HUES64 (cell line): ENCODE measurements at regions not wholly inside any gene's neighbourhood (a gene's known extent, or its start where the extent isn't known, plus 50 kb on each side); places are given as distances from the start of the nearest gene placed in this dataset.
"Not testable (repeated sequence)": the region's sequence is repeated elsewhere in the genome, so short reads cannot be mapped to it uniquely, and the experiment has no call there.

Experiments
- H3K27ac ChIP-seq: 2 replicates; pipeline ENCODE4 v1.7.0; 2013; ENCODE audit warnings: low read depth, low read length, inconsistent platforms
- H3K27me3 ChIP-seq: 2 replicates; pipeline ENCODE4 v1.6.1; 2013; ENCODE audit warnings: mild to moderate bottlenecking, low read length; ENCODE audit not compliant: insufficient read depth
- H3K36me3 ChIP-seq: 2 replicates; pipeline ENCODE4 v1.6.1; 2013; ENCODE audit warnings: mild to moderate bottlenecking, low read length; ENCODE audit not compliant: insufficient read depth
- H3K4me1 ChIP-seq: 2 replicates; pipeline ENCODE4 v1.6.1; 2013; ENCODE audit warnings: mild to moderate bottlenecking, low read length, moderate library complexity; ENCODE audit not compliant: insufficient read depth
- H3K4me3 ChIP-seq: 2 replicates; pipeline ENCODE4 v1.5.1; 2013; ENCODE audit warnings: mild to moderate bottlenecking, low read length, moderate library complexity
- H3K9ac ChIP-seq: 2 replicates; pipeline ENCODE4 v1.6.1; 2013; ENCODE audit warnings: mild to moderate bottlenecking, low read depth, low read length
- H3K9me3 ChIP-seq: 2 replicates; pipeline ENCODE4 v1.6.1; 2013; ENCODE audit warnings: low read depth, low read length; ENCODE audit not compliant: insufficient read depth
- WGBS: fragments of 150-250, 120-280 bp; methylation state at CpG from one replicate; pipeline ENCODE4 v1.1.7; 2013; ENCODE audit warnings: missing lambda C conversion rate; 5-methylcytosine and 5-hydroxymethylcytosine counted together

DNA sequence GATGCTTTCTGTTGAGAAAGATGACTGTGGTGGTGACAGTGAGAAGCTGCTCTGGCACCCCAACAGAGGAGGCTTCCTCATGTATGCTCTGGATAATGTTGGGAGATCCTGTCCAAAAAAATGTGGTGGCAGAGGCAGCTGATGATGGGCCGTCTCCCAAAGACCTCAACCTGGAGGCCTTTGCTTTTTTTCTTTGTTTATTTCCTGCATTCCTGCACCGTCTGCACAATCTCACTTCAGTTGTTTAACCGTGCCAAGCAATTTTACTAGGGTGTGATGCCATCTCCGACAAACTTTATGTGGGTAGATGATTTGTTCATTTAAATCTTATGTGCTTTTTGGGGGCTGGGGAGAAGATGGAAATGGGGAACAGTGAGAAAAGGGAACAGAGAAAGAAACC, 62.2 kb upstream of the IGFBP5 start:
- no peak overlapping the region for H3K27ac ChIP-seq
- H3K9ac ChIP-seq = no peak overlapping the region
- WGBS = 94% methylated on average over 4 of the region's 4 CpGs

GRCh38 chr2:216756435-216756834, 61.1 kb upstream of the IGFBP5 start:
- no peaks in the 10 kb centered on the region for H3K36me3 ChIP-seq
- H3K9ac ChIP-seq = no peak overlapping the region
- no peaks in the 10 kb centered on the region for H3K27me3 ChIP-seq
- no peak overlapping the region for H3K27ac ChIP-seq
- WGBS = 96% methylated on average over 2 of the region's 2 CpGs
- no peaks in the 10 kb centered on the region for H3K4me1 ChIP-seq
- no peaks in the 10 kb centered on the region for H3K9me3 ChIP-seq
- H3K4me3 ChIP-seq = no peak overlapping the region

More for the DNA sequence above, 62.2 kb upstream of the IGFBP5 start:
- Histone ChIP-seq H3K36me3 (no peaks in the 10 kb centered on the region), H3K9me3 (no peaks in the 10 kb centered on the region), H3K4me3 (no peak overlapping the region), H3K4me1 (no peaks in the 10 kb centered on the region), H3K27me3 (no peaks in the 10 kb centered on the region)

- Histone ChIP-seq H3K4me1 (no peaks in the 10 kb centered on the region), H3K9me3 (no peaks in the 10 kb centered on the region), H3K27me3 (no peaks in the 10 kb centered on the region), H3K36me3 (no peaks in the 10 kb centered on the region), H3K27ac (no peak overlapping the region), H3K9ac (no peak overlapping the region), H3K4me3 (no peak overlapping the region)
- WGBS = 86% methylated on average over 6 of the region's 7 CpGs
Measured at GRCh38 chr2:216754812-216755211, 59.5 kb upstream of the IGFBP5 start.

GRCh38 chr2:216754336-216754735, 59.0 kb upstream of the IGFBP5 start:
- Histone ChIP-seq H3K4me1 (no peaks in the 10 kb centered on the region), H3K27ac (no peak overlapping the region), H3K27me3 (no peaks in the 10 kb centered on the region), H3K36me3 (no peaks in the 10 kb centered on the region), H3K4me3 (no peak overlapping the region), H3K9ac (no peak overlapping the region), H3K9me3 (no peaks in the 10 kb centered on the region)
- WGBS = 93% methylated on average over 3 of the region's 3 CpGs

DNA sequence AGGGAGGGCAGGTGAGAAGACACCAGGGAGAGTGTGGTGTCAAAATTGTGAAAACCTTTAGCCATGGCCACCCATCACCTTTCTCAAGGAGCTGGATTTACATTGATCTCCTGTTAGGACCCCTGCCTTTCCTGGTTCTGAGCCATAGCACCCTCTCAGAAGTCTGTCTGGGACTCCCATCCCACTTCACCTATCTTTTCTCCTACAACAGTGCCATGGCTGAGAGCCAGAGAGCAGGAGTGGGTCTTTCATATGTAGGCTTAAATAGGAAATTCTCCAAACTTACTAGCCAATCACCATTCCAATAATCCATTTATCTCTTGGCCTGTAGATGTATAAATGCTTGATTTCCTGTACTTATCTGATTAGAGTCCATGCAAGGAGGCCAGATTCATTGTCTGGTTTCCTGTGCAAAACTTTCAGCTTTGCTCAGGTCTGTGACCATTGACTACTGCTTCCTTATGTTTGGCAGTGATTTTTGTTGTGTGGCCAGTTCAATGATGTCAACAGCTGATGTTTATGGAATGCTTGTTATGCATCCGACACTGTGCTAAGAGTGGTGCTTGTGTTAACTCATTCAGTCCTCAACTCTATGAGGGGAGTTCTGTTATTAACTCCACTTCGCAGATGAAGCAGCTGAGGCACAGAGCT, 57.6 kb upstream of the IGFBP5 start:
- H3K9me3 ChIP-seq = no peaks in the 10 kb centered on the region; the same call in 1 of the 2 replicates
- H3K36me3 ChIP-seq = no peaks in the 10 kb centered on the region
- no peaks in the 10 kb centered on the region for H3K27me3 ChIP-seq
- H3K27ac ChIP-seq = no peak overlapping the region
- no peaks in the 10 kb centered on the region for H3K4me1 ChIP-seq
- WGBS = 98% methylated on average over 2 of the region's 2 CpGs
- no peak overlapping the region for H3K9ac ChIP-seq
- H3K4me3 ChIP-seq = no peak overlapping the region

GRCh38 chr2:216750750-216751149, 55.4 kb upstream of the IGFBP5 start:
- not testable (repeated sequence) for H3K4me1 ChIP-seq, H3K27me3 ChIP-seq, H3K27ac ChIP-seq, H3K9ac ChIP-seq, H3K4me3 ChIP-seq, H3K36me3 ChIP-seq
- H3K9me3 ChIP-seq = peaks cover 11% of the 10 kb centered on the region; the same call in 1 of the 2 replicates

DNA sequence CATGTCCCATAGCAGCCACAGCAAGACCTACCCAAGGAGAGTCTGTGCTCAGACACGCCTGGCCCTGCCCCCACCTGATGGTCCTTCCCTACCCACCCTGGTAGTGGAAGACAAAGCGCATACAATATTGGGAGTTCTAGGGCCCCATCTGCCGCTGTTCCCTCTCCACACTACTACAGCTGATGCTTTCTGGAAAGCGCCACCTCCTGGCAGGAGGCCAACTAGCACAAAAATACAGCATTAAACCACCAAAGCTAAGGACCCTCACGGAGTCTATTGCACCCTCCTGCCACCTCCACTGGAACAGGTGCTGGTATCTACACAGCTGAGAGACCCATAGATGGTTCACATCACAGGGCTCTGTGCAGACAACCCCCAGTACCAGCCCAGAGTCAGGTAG, 50.9 kb upstream of the IGFBP5 start:
- H3K4me3 ChIP-seq, H3K27ac ChIP-seq, H3K9ac ChIP-seq, H3K36me3 ChIP-seq, H3K27me3 ChIP-seq, H3K4me1 ChIP-seq: not testable (repeated sequence)
- WGBS = 94% methylated on average over 5 of the region's 5 CpGs
- peaks cover 14% of the 10 kb centered on the region; the same call in 1 of the 2 replicates for H3K9me3 ChIP-seq

GRCh38 chr2:216745453-216745852, 50.1 kb upstream of the IGFBP5 start:
- no peak overlapping the region for H3K27ac ChIP-seq

More at GRCh38 chr2:216745453-216745852, 50.1 kb upstream of the IGFBP5 start:
- Histone ChIP-seq H3K4me1 (no peaks in the 10 kb centered on the region), H3K4me3 (no peak overlapping the region), H3K27me3 (no peaks in the 10 kb centered on the region), H3K9me3 (peaks cover 14% of the 10 kb centered on the region; the same call in 1 of the 2 replicates), H3K36me3 (no peaks in the 10 kb centered on the region), H3K9ac (no peak overlapping the region)
- WGBS = 91% methylated on average over 3 of the region's 3 CpGs
